ENCODE measurements at regions not wholly inside any gene's neighbourhood (a gene's known extent, or its start where the extent isn't known, plus 50 kb on each side); places are given as distances from the start of the nearest gene placed in this dataset.

- no peak for TF ChIP-seq EP300 (IDR thresholded peaks at IDR 0.05)
- no peak for TF ChIP-seq POLR2AphosphoS5 (IDR thresholded peaks at IDR 0.05)
Observed at GRCh38 chr10:107390563-107390962, 226.1 kb upstream of the SORCS1 start.

Data from upper lobe of left lung (tissue), 4 donors.